H1 (cell line): ENCODE measurements at regions not wholly inside any gene's neighbourhood (a gene's known extent, or its start where the extent isn't known, plus 50 kb on each side); places are given as distances from the start of the nearest gene placed in this dataset.

Experiments
- KDM4A ChIP-seq: IDR thresholded peaks from one replicate; pipeline ENCODE4 v1.7.1; 2012; ENCODE audit warnings: low read depth, mild to moderate bottlenecking, moderate library complexity, low read length, inconsistent platforms; ENCODE audit not compliant: severe bottlenecking
- POLR2A ChIP-seq, 2 experiments: IDR thresholded peaks; 1 replicate in 1 of 2; 2 replicates in 1 of 2; pipeline ENCODE4 v1.6.1; 2011; ENCODE audit warnings: low read depth in 2 of 2, low read length in 2 of 2, mild to moderate bottlenecking in 2 of 2; ENCODE audit errors: control extremely low read depth in 1 of 2

- no peak for TF ChIP-seq POLR2A (IDR thresholded peaks at IDR 0.05; ENCODE audit: control extremely low read depth in 1 of 2, low read depth in 2 of 2, low read length in 2 of 2)
- no peak for TF ChIP-seq KDM4A
These were observed 1510.3 kb upstream of the SEL1L start (continued) for GRCh38 chr14:83044001-83044400.
